ENCODE measurements at regions not wholly inside any gene's neighbourhood (a gene's known extent, or its start where the extent isn't known, plus 50 kb on each side); places are given as distances from the start of the nearest gene placed in this dataset.
A peak's percentile ranks its signal among the peaks of the same experiment; 100 is the strongest.
"Not testable (repeated sequence)": the region's sequence is repeated elsewhere in the genome, so short reads cannot be mapped to it uniquely, and the experiment has no call there.

DNA sequence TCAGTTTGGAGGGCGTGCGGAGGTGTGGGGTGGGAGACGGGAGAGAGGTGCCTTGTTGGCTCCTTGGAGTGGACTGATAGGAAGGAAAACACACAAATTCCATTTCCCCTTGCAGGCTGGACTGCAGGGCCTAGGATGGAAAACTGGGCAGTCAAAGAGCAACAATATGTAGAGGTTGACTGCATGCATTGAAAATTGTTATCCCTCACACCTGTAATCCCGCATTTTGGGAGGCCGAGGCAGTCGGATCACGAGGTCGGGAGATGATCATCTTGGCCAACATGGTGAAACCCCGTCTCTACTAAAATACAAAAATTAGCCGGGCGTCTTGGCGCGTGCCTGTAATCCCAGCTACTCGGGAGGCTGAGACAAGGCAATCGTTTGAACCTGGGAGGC lies 128.2 kb downstream of the PPIAL4G start:
- DNase-seq, result no peak

DNA sequence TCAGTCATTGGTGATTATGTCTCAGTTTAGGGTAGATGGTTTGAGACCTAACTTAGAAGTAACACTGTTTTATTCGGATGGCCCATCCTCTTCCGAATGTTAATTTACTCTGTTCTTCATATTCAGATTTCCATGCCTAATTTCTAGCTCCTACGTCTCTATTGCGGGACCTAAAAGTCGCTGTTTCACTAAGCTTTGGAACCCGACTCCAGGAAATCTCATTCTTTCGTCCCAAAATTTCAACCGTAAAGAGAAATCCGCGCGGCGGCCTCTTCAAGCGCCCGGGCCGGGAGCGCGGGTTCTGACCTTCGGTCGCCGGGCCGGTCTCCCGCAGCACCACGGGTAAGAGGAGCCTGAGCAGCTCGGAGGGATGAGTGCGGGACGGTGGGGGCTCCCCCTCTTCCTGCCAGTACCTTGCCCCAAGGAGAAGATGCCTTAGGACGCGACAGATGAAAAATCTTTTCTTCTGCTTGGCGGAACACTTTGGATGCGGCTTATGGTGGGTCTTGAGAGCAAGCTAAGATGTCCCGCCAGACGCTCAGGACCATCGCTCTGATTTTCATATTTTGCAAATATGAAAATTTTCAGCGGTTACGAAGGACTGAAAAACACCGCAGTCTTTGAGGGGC lies 128.7 kb downstream of the PPIAL4G start:
- DNase-seq, result no peak

DNA sequence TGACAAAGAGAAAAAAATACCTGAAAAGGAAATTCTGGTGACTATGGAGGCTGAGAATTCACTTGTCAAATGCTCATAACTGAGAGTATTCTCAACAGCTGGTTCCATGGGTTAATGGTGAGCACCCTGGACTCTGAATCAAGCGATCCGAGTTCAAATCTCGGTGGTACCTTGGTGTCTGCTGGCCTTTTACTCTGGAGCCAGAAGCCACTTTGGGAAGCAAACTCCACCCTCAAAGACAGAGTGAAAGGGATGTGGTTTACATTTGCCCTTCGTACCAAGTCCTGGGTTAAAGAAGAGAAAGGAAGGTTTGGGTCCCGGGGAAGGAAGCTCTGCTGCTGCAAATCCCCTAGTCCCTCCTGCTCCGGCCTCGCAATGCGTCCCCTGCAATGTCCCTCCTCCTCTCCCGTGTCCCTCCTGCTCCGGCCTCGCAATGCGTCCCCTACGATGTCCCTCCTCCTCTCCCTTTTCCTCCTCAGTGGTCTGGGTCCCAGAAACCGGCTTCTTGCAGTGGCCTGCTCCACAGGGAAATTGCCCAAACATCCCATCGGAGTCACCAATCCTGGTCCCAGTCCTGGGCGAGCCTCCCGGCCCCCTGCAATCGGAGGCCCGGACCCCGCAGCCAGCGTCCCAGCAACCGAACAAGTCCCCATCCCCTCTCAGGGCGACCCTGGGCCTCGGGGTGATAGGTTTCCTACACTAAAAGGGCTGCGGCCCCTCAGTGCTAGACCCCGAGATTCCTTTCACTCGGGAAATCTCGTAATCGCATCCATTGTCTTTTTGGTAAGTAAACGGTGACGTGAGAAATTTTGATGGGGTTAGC lies 129.4 kb downstream of the PPIAL4G start:
- DNase-seq, result no peak

DNA sequence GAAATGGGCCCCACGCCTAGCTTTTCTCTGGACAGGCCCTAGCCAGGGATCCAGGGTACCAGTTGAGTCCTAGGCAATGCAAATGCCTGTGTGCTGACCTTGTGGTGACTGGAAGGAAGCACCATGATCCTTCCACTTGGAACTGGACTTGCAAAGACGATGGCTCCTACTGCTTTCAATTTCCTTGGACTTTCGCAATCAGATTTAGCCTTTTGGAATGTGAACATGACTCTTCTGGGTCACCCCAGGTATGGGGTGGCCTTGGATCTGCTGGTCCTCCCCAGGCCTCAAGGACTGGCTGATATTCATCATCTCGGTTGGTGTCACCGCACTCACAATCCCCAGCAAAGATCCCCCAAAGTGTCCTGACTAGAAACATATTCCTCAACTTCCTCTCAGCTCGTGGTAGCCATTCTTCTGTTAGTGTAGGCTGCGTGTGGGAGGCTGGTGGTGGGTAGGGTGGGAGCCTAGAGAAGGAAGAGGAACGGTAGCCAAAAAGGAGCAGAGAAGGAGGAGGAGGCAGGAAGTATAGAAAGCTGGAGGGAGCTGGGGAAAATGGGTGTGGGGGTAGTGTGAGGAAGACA lies 130.5 kb downstream of the PPIAL4G start:
- DNase-seq, result no peak

DNA sequence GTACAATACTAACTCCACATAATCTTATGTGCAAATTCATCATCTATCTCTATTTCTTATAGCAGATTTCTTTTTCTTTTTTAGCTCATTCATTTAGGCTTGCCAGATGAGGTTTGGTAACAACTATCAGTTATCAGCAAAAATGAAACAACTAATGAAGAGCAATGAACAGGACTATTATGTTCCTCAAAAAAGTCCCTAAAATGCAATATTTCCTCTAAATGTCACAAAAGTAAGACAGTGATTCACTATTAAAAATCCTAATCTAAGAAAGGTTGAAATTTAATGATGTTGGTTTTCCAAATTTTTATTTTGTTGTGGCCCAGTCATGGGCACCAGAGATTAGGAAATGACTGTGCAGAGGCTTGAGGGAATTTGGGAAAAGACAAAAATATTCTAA lies 135.3 kb downstream of the PPIAL4G start:
- no peak for DNase-seq

DNA sequence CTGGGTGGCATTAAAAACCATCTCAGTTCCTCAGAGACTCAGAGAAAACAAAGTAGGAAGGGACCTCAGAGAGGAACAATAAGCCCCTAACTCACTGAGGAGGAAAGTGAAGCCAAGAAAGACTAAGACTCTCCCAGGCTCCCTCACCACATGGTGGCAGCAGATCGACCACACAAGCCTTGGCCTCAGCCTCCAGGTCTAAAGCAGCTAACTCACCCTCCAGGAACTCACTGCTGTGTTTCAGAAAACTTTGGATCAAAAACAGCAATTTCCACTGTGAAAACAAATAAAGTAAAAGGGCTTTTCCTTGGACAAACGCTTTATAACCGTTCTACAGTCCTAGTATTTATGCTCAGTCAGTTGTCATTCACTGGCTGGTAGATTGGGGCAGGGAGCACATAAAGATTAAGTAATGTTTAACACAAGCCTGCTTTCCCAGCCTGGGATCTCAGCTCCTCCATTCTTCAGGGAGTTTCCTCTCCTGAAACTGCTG lies 137.4 kb downstream of the PPIAL4G start:
- peak; percentile 17 for DNase-seq

DNA sequence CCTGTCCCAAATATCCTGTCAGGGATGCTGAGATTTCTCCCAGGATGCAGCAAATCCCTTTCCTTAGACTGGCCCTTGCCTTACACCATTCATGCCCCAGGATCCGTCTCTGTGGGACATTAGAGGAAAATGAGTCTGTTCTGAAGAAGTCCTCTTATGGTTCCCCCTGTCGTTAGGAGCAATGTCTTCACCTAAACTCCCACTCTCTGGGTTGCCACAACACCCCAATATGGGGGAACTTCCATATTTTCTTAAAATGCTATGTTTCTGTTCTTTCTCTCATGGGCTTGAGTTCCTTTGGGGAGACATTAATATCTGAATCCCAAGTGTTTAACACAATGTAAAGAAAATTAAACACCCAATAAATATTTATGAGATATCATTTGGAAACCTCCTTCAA lies 138.5 kb downstream of the PPIAL4G start:
- not testable (repeated sequence) for DNase-seq

DNA sequence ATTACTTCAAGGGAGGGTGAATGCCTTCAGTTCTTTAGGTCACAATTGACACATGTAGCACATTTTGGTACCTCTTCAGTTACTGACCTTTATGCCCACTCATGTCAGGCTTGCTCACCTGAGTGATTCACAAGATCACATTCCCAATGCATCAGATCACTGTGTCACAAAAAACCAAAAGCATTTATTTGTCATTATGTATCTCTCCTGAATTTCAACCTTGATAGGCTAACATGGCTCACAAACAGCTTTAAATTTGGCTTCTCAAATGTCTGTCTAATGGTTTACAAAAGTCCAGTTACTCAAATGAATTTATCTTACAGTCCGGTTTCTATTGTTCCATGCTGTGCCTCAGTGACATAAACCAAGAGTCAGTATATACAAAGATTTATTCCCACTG lies 141.4 kb downstream of the PPIAL4G start:
- DNase-seq, result not testable (repeated sequence)

DNA sequence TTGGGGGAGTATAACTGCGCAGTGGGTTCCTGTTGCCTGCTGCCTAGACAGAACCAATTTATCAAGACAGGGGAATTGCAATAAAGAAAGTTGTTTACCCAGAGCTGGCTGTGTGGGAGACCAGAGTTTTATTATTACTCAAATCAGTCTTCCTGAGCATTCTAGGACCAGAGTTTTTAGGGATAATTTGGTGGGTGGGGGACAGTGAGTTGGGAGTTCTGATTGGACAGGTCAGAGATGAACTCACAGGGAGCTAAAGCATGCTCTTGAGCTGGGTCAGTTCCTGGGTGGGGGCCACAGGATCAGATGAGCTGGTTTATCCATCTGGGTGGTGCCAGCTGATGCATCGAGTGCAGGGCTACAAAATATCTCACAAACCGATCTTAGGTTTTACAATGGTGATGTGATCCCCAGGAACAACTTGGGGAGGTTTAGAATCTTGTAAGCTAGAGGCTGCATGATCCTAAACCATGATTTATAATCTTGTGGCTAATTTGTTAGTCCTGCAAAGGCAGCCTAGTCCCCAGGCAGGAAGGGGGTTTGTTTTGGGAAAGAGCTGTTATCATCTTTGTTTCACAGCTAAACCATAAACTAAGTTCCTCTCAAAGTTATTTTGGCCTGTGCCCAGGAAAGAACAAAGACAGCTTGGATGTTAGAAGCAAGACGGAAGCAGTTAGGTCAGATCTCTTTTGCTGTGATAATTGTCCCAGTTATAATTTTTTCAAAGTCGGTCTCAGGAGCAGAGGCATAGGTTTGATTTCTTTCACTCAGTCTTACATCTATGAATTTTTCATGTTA lies 146.8 kb downstream of the PPIAL4G start:
- DNase-seq, result not testable (repeated sequence)

DNA sequence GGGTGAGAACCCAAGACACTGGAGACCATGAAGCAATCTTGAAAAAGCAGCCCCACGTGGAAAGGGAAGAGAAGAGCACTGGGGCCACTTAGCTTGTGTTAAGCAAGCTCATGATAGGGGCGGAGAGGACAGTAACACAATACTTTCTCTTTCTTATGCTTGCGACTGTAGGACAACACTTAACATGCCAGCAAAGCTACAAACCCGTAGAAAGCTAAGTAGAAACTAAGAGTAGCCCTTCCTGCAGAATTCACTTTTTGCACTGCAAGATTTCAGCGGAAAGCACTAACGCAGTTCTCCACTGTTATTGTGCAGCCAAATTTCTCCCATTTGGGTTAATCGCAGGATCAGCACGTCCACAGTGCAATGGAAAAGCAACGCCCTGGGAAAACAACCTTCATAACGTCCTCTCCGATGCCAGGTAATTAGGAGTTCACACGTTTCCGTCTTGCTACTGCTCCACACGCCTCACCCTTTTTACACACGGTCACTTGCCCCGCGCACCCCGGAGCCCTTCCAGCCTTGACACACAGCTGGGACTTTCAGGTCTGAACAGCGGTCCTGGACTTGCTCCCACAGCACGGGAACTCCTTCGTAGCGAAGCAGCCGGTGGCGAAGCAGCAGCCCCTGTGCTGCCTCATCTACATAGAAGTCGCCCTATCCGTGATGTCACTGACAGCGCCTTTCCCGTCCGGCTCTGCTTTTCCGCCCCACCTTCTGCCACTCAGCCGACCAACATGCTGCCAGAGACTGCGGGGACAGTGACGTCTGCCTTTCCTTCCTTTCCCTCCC lies 148.6 kb downstream of the PPIAL4G start:
- DNase-seq, result peak; percentile 71

DNA sequence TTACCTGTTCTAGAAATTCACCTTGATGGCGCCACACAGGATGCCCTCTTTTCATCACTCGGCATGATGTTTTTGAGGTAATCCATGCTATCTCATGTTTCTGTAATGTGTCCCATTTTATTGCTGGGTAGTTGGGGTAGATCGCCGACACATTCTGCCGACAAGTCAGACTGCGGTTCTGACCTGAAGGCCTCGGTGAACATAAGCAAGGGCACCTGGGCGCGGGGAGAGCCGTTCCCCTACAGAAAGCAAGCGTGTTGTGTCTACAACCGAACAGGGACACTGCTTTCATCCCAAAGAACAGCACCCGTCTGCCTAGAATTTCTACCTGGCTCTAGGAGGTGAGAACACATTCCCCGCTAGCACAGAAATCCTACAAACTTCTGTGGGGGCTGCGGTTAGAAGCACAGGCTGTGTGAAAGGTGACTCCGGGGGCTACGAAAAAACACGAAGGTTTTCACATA lies 149.2 kb downstream of the PPIAL4G start:
- no peak for DNase-seq

DNA sequence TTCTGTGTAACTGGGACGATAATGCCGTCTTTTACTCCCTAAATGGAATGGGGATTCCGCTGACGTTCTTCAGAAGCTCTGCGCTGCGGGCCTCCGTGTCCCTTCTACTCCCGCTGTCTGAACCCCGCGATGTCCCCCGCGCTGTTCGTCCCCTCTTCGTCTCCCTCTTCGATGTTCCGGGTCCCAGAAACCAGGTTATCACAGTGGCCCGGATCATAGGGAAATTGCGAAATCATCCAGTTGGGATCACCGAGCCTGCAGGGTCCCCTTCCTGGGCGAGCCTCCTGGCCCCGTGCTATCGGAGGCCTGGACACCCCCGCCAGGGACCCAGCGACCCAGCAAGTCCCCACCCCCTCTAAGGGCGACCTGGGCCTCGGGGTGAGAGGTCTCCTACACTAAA lies 154.2 kb downstream of the PPIAL4G start:
- DNase-seq, result no peak

DNA sequence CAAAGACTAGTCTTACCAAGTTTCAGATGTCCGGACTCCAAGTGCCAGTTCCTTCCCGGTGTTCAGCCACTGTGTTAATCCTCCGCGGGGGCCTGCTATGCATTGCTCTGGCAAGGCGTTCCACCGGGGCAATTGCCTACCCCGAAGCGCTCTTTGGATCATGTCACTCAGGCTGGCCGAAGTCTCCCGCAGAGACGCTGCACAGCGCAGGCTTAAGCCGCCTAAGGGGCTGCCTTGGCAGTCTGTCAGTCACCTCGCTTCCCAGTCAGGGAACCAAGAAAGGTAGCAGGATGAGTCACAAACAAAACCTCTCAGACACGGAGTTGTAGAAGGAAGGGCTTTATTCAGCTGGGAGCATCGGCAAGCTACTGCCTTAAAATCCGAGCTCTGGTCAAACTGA lies 158.1 kb downstream of the PPIAL4G start:
- not testable (repeated sequence) for DNase-seq

DNA sequence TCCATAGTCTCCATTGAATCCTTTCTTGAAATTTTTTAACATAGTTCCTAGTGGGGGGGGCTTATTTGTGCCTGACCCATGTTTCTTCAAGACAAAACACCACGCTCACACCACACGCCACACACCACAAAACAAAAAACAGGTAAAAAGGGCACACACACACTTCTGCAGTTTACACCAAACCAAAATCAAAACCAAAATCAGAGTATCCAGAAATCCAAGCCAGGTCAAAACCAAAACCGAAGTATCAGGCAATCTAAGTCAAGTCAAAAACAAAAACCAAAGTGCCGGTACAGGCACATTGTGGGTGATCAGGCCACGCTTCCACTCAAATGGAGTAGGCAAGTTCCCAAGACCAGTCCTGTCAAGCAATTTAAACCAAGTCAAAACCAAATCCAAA lies 158.6 kb downstream of the PPIAL4G start:
- DNase-seq, result not testable (repeated sequence)

DNA sequence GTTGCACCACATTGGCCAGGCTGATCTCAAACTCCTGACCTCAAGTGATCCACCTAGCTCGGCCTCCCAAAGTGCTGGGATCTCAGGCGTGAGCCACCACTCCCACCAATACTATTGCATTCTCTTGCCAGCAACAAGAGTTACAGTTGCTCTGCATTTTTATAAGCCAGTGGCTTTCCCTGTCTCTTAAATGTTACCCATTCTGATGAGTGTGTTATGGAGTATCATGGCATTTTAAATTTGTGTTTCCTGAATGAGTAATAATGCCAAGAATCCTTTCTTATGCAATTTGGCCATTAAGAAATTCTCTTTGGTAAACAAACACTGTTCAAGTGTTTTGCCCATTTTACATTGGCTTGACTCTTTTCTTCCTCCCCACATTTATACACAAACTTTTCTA lies 163.0 kb downstream of the PPIAL4G start:
- DNase-seq, result not testable (repeated sequence)

DNA sequence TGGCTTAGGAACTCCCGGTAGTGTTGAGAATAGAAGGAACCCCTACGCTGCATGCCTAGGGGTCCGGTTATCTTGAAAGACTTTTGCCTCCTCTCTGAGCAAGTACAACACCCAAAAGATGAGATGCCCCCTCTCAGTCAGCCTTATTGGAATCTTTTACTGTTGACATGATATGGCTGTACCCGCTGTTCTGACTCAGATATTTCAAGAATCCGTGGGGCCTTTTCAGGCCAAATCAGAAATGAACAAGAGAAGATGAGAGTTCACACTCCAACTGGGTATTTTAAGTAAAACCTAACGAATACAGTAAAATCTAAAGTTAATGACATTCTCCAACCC lies 164.2 kb downstream of the PPIAL4G start:
- DNase-seq, result no peak

DNA sequence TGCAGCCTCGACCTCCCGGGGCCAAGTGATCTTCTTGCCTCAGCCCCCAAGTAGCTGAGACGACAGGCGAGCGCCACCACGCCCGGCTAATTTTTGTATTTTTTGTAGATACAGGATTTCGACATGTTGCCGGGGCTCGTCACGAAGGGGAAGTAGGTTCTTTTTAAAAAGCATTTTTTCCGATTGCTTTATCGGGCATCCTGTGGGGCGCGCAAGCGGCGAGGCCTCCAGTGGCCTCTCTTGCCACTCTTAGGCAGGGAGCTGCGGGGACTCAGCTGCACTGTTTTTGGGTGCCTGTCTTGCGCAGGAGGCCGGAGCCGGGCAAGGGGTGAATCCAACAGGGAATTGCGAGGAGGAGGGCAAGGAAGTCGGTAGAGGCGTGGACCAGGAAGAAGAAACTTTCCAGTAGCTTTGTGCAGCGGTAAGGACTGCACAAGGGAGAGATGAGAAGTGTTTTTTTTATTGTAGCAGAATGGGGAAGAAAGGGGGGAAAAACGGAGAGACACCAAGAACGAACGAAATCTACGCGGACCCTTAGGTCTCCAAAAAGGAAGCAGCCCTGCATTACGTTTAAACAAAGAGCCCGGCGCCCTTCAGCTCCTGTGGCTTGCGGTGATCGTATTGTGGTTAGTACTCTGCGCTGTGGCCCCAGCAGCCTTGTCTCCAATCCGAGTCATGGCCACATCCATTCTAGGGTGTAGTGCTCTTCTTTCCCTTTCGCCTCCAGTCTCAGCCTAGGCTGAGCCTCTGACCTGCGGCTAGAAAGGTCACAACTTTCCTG lies 164.8 kb downstream of the PPIAL4G start:
- DNase-seq, result peak; percentile 32

DNA sequence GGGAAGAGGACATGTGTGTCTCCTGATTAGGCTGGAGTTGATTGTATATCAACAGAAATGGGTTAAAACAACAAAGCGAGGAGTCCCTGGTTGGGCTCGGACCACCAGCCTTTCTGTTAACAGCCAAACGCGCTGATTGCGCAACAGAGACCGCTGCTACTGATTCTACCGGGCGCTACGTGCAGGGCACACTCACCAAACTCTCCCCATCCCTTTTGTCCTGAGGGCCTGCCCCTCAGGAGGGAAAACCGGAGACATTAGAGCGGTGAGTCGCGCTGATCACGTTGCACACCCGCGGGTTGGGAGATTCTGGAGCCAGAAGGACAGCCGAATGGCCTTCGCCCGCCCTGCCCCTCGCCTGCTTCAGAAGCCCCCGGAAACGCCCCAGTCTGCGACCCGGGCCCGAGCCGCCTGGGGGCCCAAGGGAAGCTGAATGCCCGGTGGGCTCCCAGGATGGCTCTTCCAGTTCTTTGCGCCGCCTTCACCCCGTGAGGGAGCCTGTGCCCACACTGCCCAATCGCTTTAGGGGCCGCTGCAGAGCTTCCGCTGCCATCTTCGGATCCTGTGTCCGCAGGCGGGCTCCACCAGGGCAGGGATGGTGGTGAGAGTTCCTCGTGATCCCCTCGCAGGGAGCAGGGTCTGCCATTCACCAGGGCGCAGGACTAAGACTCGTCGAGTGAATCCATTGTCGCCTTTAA lies 165.4 kb upstream of the NBPF11 start:
- DNase-seq, result no peak

DNA sequence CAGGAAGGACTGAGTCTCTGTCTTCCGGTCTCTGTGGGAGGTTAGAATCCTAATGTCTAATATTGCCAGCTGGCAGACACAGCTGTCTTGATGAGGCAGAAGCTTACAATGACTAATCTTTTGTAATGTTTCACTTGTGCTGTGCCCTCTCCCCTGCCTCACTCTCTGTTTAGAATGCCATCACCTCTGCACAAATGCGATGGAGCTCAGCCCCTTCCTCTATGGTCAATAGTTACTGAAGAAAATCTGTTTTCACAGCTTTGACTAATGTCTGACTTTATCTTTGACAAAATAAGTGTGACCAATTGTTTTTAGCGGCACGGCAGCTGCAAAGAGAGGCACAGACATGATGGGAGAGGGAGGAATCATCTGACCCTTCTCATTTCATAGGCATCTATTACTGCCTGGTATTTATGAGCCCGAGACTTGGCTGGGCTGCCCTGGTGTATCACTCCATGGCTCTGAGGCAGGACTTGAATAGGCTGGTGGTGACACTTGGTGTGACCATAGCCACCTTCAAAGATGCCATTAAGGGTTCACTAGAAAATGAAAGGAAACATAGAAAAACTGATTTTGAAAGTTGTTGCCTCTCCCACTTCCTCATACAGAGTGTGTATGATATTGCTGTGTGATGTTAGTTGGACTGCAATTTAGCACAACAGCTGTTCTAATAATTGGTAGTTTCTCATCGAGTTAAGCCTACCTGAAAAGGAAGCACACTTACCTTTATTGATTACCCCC lies 163.2 kb upstream of the NBPF11 start:
- DNase-seq, result no peak

DNA sequence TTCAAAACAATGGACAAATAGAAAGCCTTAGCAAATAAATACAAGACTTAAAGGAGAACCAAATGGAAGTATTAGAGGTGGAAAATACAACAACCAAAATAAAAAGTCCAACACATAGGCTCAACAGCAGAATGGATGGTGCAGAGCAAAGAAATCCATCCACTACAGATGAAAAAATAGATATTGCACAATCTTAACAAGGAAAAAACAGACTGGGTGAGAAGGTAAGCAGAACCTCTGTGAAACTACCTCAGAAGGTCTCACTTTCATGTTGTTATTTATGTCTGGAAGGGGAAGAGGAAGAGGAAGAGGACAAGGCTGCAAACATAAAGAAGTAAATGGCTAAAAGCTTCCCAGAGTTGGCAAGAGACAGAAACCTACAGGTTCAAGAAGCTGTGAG lies 158.7 kb upstream of the NBPF11 start:
- no peak for DNase-seq
